Nephron progenitor cell (in vitro differentiated cells): ENCODE measurements at regions not wholly inside any gene's neighbourhood (a gene's known extent, or its start where the extent isn't known, plus 50 kb on each side); places are given as distances from the start of the nearest gene placed in this dataset.

ENCODE experiments used
- DNase-seq: peaks from one replicate; pipeline ENCODE4 v3.0.0; 2021
- H3K27ac Mint-ChIP-seq: 2 replicates; pipeline ENCODE4 v1.8.0; 2021; ENCODE audit warnings: mild to moderate bottlenecking, moderate library complexity, mixed read lengths
- H3K27me3 Mint-ChIP-seq: 2 replicates; pipeline ENCODE4 v1.8.0; 2021; ENCODE audit warnings: mild to moderate bottlenecking, low read depth, mixed read lengths; ENCODE audit not compliant: poor library complexity
- H3K36me3 Mint-ChIP-seq: 2 replicates; pipeline ENCODE4 v1.8.0; 2021; ENCODE audit warnings: low read depth, mixed read lengths
- H3K4me1 Mint-ChIP-seq: 2 replicates; pipeline ENCODE4 v1.8.0; 2021; ENCODE audit warnings: mixed read lengths
- H3K4me3 Mint-ChIP-seq: 2 replicates; pipeline ENCODE4 v1.8.0; 2021; ENCODE audit warnings: mild to moderate bottlenecking, moderate library complexity, mixed read lengths
- H3K9me3 Mint-ChIP-seq: 2 replicates; pipeline ENCODE4 v1.8.0; 2021; ENCODE audit warnings: mild to moderate bottlenecking, moderate library complexity, mixed read lengths
- CTCF ChIP-seq: fragments of 200-600 bp; sonication (generic); IDR thresholded peaks from 2 replicates; pipeline ENCODE4 v1.5.0; 2021; ENCODE audit warnings: antibody characterized with exemption

GRCh38 chr10:2958659-2959058, 108.7 kb upstream of the PFKP start:
- Mint-ChIP-seq H3K9me3 (peaks cover 16% of the 10 kb centered on the region), H3K27me3 (peaks cover 17% of the 10 kb centered on the region)
- no peak for TF ChIP-seq CTCF

GRCh38 chr10:2957785-2958184, 109.6 kb upstream of the PFKP start:
- DNase-seq: no peak
- TF ChIP-seq CTCF: no peak
- H3K27me3 Mint-ChIP-seq: peaks cover 18% of the 10 kb centered on the region
- H3K27ac Mint-ChIP-seq: no peak overlapping the region
- H3K4me1 Mint-ChIP-seq: no peaks in the 10 kb centered on the region
- H3K4me3 Mint-ChIP-seq: no peak overlapping the region
- H3K9me3 Mint-ChIP-seq: peaks cover 16% of the 10 kb centered on the region
- no peaks in the 10 kb centered on the region for H3K36me3 Mint-ChIP-seq

More at GRCh38 chr10:2958659-2959058, 108.7 kb upstream of the PFKP start:
- Mint-ChIP-seq H3K4me3 (no peak overlapping the region), H3K27ac (no peak overlapping the region), H3K36me3 (no peaks in the 10 kb centered on the region), H3K4me1 (no peaks in the 10 kb centered on the region)
- no peak for DNase-seq

- H3K27ac Mint-ChIP-seq: no peak overlapping the region
- H3K36me3 Mint-ChIP-seq: no peaks in the 10 kb centered on the region
- no peak for DNase-seq
- H3K4me3 Mint-ChIP-seq: no peak overlapping the region
- peaks cover 18% of the 10 kb centered on the region for H3K27me3 Mint-ChIP-seq
- no peaks in the 10 kb centered on the region for H3K9me3 Mint-ChIP-seq
- H3K4me1 Mint-ChIP-seq: no peaks in the 10 kb centered on the region
- no peak for TF ChIP-seq CTCF
Observed at GRCh38 chr10:2955064-2955463, 112.3 kb upstream of the PFKP start.

DNA sequence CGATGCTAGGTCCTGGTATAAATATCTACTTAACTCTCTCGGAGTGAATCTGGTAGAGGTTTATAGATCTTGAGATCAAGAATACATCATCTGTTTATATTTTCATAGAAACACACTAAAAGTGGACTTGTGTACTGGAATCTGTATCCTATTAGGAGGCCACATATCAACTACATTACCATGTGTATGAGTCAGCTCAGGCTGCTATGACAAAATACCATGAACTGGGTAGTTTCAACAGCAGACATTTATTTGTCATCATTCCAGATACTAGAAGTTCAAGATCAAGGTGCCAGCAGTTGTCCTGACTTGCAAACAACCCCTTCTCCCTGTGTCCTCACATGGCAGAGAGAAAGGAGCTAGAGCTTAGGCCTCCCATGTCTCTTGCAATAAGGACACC, 113.9 kb upstream of the PFKP start:
- DNase-seq: no peak
- no peaks in the 10 kb centered on the region for H3K36me3 Mint-ChIP-seq
- peaks cover 30% of the 10 kb centered on the region for H3K27me3 Mint-ChIP-seq
- H3K27ac Mint-ChIP-seq: no peak overlapping the region
- no peaks in the 10 kb centered on the region for H3K4me1 Mint-ChIP-seq
- H3K9me3 Mint-ChIP-seq: no peaks in the 10 kb centered on the region
- H3K4me3 Mint-ChIP-seq: no peak overlapping the region
- TF ChIP-seq CTCF: no peak

GRCh38 chr10:2951235-2951835, 116.0 kb upstream of the PFKP start:
- Mint-ChIP-seq H3K4me1 (no peaks in the 10 kb centered on the region), H3K27me3 (peaks cover 27% of the 10 kb centered on the region), H3K4me3 (no peak overlapping the region), H3K27ac (no peak overlapping the region), H3K36me3 (no peaks in the 10 kb centered on the region), H3K9me3 (no peaks in the 10 kb centered on the region)
- TF ChIP-seq CTCF: no peak
- no peak for DNase-seq

DNA sequence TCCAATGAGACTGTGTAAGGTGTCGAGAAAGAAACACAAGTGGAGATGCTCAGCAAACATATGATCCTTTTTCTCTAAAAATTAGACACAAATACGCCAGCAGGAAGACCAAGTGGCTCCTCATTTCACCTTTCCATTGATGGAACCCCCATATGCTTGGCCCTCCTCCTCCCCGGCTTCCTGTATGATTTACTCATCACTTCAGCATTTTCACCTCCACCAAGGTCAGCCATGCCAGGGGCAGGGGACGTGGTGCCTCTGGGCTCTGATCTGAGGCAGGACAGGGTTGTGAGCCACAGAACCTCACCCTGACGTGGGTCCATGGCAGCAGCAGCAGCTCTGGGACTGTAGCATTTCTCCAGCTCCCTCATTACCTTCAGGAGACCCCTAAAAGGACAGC, 116.8 kb upstream of the PFKP start:
- Mint-ChIP-seq H3K27me3 (peaks cover 25% of the 10 kb centered on the region), H3K4me1 (no peaks in the 10 kb centered on the region), H3K36me3 (no peaks in the 10 kb centered on the region), H3K4me3 (no peak overlapping the region), H3K9me3 (no peaks in the 10 kb centered on the region), H3K27ac (no peak overlapping the region)
- no peak for DNase-seq
- TF ChIP-seq CTCF: no peak
